SK-N-SH (cell line): ENCODE measurements at regions not wholly inside any gene's neighbourhood (a gene's known extent, or its start where the extent isn't known, plus 50 kb on each side); places are given as distances from the start of the nearest gene placed in this dataset.

ENCODE experiments used
- CTCF ChIP-seq: fragments of 200-600 bp; sonication (generic); IDR thresholded peaks from 2 replicates; pipeline ENCODE4 v1.6.1; 2017; ENCODE audit warnings: antibody characterized with exemption, mild to moderate bottlenecking, moderate library complexity
- EZH2phosphoT487 ChIP-seq: fragments of 200-600 bp; sonication (generic); IDR thresholded peaks from 2 replicates; pipeline ENCODE4 v1.6.1; 2017; ENCODE audit warnings: low read depth, mixed run types, mild to moderate bottlenecking, antibody characterized with exemption, moderate library complexity, borderline replicate concordance
- FOXM1 ChIP-seq: IDR thresholded peaks from 2 replicates; pipeline ENCODE4 v1.4.0; 2012; ENCODE audit warnings: low read depth, mild to moderate bottlenecking
- MXI1 ChIP-seq: IDR thresholded peaks from 2 replicates; pipeline ENCODE4 v1.6.1; 2012; ENCODE audit warnings: mild to moderate bottlenecking, low read depth, low read length, improper control_type of control experiment
- POLR2AphosphoS5 ChIP-seq: IDR thresholded peaks from 2 replicates; pipeline ENCODE4 v1.6.1; 2012; ENCODE audit warnings: low read depth, low read length
- RAD21 ChIP-seq: IDR thresholded peaks from 2 replicates; pipeline ENCODE4 v1.6.1; 2012; ENCODE audit warnings: mild to moderate bottlenecking, low read length
- RFX5 ChIP-seq: IDR thresholded peaks from 2 replicates; pipeline ENCODE4 v1.6.1; 2012; ENCODE audit warnings: mild to moderate bottlenecking, improper control_type of control experiment, low read length
- TAF1 ChIP-seq: IDR thresholded peaks from 2 replicates; pipeline ENCODE4 v1.6.1; 2012; ENCODE audit warnings: low read depth, mild to moderate bottlenecking, low read length, moderate library complexity, borderline replicate concordance

- TF ChIP-seq CTCF (no peak), MXI1 (no peak), FOXM1 (no peak), RFX5 (no peak), EZH2phosphoT487 (no peak), TAF1 (no peak), POLR2AphosphoS5 (no peak), RAD21 (no peak)
These were observed 1156.7 kb upstream of the CDH8 start for GRCh38 chr16:63192980-63193379.
